Left renal pelvis (tissue), 4 donors: ENCODE measurements at regions not wholly inside any gene's neighbourhood (a gene's known extent, or its start where the extent isn't known, plus 50 kb on each side); places are given as distances from the start of the nearest gene placed in this dataset.

Source experiments
- DNase-seq, 4 donors: peaks; one replicate each; pipeline ENCODE4 v3.0.0-alpha.2; 2013; ENCODE audit warnings: low read depth in 4 of 4, low spot score in 3 of 4

DNA sequence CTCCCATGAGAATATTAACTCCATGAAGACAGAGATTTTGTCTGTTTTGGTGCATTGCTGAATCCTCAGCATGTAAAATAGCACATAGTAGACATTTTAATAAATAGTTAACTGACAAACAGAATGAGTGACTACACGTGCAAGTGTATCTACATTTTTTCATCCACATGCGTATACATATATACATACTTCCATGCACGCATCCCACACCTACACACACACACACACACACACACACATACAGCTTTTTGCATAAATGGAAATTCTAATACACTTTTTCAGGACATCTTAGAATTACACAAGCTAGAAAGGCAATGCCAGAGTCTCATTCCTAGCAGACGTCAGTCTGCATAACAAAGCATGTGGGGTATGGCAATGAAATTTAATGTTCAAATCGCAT, 139.7 kb upstream of the LRFN2 start:
- no peak for DNase-seq

- no peak for DNase-seq
Measured at GRCh38 chr6:40725390-40725789, 138.2 kb upstream of the LRFN2 start.

- DNase-seq = no peak
Measured at GRCh38 chr6:40724886-40725285, 137.7 kb upstream of the LRFN2 start.

DNA sequence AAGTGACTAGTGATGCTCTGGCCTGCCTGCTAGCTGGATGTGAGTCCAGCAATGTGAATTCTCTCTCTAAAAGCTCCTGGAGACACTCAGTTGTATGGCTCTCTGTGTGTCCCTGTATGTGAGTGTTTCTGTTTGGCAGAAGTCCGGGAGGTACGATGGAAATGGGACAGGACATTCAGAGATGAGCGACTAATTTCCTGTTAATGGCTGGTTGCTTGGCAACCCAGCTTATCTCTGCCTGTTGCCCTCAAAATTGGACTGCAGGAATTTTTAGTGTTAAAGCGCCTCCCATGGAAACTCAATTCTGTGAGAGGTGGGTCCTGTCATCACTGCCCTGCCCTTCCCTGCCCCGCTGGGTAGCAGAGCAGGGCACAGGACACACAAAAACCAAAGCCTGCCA, 136.8 kb upstream of the LRFN2 start:
- DNase-seq = no peak

DNA sequence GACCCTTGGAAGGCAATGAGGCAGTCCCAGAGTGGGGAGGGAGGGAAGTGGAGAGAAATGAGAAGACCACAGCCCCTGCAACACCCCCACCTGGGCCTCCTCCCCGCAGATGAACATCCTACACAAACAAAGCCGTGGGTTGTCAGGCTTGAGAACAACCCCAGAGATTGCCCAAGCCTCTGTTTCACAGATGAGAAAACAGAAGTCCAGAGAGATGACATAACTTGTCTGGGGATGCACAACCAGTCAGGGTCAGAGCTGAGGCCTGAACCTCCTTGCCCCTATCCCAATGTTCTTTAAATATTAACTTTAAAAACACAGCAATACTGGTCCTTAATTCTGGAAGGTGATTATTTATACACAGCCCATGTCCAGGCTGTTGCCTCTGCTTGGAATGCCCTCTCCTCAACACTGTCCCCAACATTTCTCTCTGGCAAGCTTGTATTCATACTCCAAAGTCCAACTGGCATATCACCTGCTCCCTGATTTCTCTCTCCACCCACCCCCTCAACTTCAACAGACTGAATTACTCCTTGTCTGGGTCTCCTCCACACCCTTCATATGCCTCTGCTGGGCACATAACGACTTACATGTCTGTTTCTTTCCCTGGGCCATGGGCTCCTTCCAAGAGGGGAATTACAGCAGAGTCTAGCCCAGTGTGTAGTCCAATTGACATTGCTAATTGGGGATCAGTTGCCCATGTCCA, 135.5 kb upstream of the LRFN2 start:
- no peak for DNase-seq

DNA sequence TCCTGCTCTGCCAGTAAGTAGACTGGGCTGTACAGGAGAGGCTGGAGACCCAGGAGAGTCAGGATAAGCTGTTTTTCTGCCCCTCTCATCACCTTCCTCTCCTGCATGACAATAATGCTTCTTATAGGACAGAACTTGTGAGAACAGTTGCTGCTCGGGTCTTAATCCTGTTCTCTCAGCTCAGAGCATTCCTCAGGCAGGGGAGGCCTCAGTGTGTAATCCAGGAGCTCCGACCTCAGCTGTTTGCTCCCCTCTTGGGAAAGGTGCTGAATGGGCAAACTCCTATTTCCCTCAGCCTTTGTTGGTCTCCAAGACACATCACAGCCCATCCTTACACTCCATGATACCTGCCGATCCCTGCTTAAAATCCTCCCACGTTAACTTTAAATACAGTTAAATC, 134.9 kb upstream of the LRFN2 start:
- DNase-seq = no peak

GRCh38 chr6:40721271-40721952, 134.2 kb upstream of the LRFN2 start:
- DNase-seq = no peak

GRCh38 chr6:40720375-40720748, 133.2 kb upstream of the LRFN2 start:
- DNase-seq = no peak

- DNase-seq = no peak
Measured at GRCh38 chr6:40719671-40720374, 132.7 kb upstream of the LRFN2 start.

DNA sequence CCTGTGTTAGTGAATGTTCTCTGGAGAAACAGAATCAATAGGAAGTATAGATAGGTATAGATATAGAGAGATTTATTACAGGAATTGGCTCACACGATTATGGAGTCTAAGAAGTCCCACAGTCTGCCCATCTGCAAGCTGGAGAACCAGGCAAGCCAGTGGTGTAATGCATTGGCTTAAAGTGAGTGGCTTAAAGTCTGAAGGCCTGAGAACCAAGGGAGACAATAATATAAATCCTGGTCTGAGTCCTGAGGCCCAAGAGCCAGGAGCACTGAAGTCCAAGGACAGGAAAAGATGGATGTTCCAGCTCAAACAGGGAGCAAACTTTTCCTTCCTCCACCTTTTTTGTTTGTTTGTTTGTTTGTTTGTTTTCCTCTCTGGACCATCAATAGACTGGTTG, 131.2 kb upstream of the LRFN2 start:
- DNase-seq = no peak

DNA sequence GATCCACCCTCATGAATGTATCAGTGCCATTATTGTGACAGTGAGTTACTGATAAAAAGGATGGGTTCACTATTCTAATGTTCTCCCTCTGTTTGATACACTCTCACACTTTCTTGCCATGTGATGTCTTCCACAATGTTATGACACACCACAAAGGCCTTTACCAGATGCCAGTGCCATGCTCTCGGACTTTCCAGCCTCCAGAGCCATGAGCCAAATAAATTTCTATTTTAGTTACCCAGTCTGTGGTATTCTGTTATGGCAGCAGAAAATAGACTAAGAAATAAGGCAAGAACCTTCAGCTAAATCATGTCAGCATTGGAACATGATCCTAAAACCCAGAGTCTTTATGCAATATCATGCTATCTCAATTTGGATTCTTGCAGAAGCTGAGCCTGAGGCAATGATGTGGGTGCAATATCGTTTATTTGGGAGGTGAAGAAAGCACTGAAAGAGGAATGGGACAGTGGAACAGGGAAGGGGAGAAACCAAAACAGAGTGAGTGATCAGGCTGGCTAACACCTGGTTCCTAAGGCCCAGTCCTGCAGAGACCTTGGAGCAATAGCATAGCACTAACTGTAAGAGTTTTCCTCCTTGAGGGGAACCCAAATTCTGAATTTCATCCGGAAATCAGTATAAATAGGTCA, 130.4 kb upstream of the LRFN2 start:
- no peak for DNase-seq

GRCh38 chr6:40715570-40716403, 128.6 kb upstream of the LRFN2 start:
- DNase-seq = no peak

DNA sequence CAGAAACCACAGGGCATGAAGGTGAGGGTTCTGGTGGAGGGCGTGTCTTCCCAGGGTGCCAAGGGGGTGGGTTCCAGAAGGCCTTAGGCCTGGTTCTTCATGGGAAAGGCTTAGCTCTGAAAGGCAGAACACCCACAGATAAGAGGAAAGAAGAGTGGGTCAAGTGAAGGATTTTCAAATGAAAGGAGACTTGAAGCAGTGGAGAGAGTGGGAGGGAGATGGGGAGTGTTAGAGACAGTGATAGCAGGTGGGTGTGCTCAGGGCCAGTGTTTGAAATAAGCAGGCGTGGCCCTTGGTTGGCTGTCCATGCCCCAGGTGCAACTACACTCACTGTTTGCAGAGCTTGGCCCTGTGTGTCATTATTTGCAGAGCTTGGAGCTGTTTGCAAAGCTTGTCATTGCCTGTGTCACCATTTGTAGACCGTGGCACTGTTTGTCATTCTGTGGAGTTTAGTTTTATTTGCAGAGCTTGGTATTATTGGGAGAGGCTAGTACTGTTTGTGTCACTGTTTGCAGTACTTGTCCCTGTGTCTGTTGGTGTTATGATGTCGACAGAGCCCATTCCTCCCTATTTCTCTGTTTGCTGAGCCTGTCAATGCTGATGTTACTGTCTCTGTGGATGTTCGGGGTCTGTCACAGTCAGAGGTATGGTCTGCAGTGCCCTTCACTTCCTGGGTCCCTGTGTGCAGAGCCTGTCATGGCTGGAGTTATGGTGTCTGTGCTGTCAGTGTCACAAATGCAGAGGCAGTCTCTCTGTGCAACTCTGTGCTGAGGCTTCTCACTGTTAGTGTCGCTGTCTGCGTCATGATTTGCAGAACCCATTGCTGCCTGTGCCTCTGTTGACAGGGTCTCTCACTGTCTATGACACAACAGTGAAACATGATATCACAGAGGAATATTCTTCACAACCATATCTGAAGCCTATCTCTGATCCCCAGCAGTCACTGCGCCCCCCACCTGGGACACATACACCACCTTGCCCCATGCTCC, 127.7 kb upstream of the LRFN2 start:
- no peak for DNase-seq

- no peak for DNase-seq
Measured at GRCh38 chr6:40714143-40714542, 127.0 kb upstream of the LRFN2 start.

GRCh38 chr6:40713002-40713719, 126.0 kb upstream of the LRFN2 start:
- DNase-seq = no peak

DNA sequence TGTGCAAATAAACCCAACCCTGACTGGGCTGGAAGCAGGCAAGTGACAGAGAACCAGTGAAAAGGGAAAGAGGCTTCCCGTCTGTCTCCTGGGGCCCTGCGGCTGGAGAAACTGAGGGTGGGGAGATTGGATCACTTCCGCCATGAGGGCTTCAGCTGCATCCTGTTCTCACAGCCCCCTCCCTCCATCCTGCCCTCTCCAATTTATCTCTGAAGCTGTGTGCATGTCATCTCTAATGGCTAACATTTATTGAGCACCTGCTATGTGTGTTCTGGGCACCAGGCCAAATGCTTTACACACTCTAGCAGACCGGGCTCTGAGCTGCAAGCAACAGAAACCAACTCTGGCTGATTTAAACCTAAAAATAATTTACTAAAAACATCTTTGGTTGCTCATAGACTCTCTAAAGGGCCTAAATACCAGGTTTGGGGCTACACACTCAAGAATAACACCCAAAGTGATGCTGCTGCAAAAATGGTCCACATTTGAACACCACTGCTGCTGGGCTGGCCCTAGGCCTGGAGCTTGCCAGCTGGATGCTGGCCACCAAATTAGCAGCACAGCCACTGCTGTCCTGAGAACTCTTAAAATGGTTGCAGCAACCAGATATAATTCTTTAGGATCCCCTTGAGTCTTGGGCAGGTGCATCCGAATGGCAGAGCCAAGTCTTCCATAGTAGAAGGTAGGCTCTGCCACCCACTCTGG, 123.6 kb upstream of the LRFN2 start:
- no peak for DNase-seq

DNA sequence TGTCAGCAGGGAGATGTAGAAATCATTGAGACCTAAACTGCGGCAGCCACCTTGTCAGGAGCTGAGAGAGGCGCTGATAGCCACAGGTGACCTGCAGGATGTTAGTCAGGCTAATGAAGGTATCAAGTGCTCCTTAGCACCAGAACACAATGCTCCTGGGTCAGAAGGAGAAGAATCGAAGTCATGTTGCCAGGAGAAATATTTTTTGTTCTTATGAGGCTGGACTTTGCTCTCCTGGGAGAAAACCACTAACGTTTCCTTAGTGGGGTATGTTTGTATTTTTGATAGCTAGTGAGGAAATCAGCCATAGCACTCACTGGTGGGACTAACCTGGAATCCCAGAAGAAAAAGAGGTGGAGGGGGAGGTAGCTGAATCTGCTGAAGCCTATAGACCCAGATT, 120.9 kb upstream of the LRFN2 start:
- no peak for DNase-seq

DNA sequence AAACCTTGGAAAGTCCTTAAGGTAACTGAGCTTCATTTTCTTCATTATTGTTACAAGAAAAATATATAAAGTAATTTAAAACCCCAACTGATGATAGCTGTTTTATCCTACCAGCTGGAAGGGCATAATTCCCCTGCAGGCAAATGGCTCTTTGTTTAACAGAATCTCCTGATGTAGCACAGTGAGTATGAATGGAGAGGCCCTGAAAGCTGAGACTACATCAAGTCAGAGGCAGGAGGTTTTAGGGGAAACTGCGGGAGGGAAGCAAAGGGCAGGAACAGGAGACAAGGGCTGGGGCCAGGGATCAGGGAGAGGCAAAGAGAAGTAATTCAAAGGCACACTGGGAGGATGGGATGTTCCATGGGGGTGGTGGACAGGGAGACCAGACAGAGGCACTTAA, 119.0 kb upstream of the LRFN2 start:
- DNase-seq = no peak
